ENCODE measurements at regions not wholly inside any gene's neighbourhood (a gene's known extent, or its start where the extent isn't known, plus 50 kb on each side); places are given as distances from the start of the nearest gene placed in this dataset.

DNA sequence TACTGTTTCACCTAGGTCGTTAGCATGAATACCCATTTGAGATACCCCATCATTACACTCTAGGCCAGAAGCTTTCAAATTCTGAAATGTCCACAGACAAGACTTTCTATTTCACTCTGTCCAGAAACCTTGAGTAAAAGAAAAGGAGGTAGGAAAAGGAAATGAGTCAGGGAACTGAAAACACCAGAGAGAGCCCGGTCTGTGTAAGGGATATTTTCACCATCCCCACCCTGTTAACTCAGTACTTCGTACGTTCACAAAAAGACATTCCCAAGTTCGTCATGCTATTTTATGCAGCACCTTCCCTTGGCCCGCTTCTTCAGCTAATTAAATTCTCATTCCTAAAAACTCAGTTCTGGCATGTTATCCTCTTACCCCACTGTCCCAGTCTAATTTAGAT, 89.4 kb upstream of the SOX2 start:
- peaks cover 5 to 22% of the 10 kb centered on the region in 2 donors for H3K4me1 ChIP-seq (ENCODE audit: control insufficient read depth in 2 of 2, insufficient read depth in 1 of 2, low read depth in 1 of 2, low read length in 2 of 2)
- H3K36me3 ChIP-seq (replicated peaks in 1 of 2; ENCODE audit: control insufficient read depth in 2 of 2, insufficient read depth in 2 of 2, low read length in 2 of 2), result peaks cover 0 to 3% of the 10 kb centered on the region in 2 donors
- H3K9me3 ChIP-seq (replicated peaks in 1 of 2; ENCODE audit: control insufficient read depth in 2 of 2, insufficient read depth in 1 of 2, low read depth in 1 of 2, low read length in 2 of 2), result no peaks in the 10 kb centered on the region
- H2BK120ac ChIP-seq (ENCODE audit: low read depth, low read length), result no peak overlapping the region
- no peak overlapping the region for H3K14ac ChIP-seq (ENCODE audit: low read length)
- no CpG with 5 or more reads among the region's 6 CpGs for WGBS, 2 donors (ENCODE audit: extremely low coverage in 2 of 2, insufficient read length in 2 of 2, insufficient replicate concordance in 1 of 2)
- no peak overlapping the region for H3K4ac ChIP-seq (ENCODE audit: low read length)
- no peak overlapping the region for H2AK5ac ChIP-seq (ENCODE audit: low read depth, low read length)
- no peak overlapping the region for H2BK12ac ChIP-seq (ENCODE audit: low read length)
- no peak overlapping the region for H2BK5ac ChIP-seq (ENCODE audit: low read length)
- H3K9ac ChIP-seq (ENCODE audit: low read depth, low read length, poor library complexity), result no peak overlapping the region
- no peak overlapping the region for H2BK15ac ChIP-seq (ENCODE audit: low read length)
- no peak overlapping the region for H3K27ac ChIP-seq (replicated peaks; ENCODE audit: low read length)
- no peak overlapping the region for H3K4me2 ChIP-seq (ENCODE audit: insufficient read depth, low read length, poor library complexity, severe bottlenecking)
- DNase-seq (ENCODE audit: low spot score), result no peak
- H3K27me3 ChIP-seq (ENCODE audit: control insufficient read depth in 3 of 3, insufficient read depth in 3 of 3, low read depth in 1 of 3, low read length in 3 of 3), result no peaks in the 10 kb centered on the region
- H4K8ac ChIP-seq (ENCODE audit: low read depth, low read length), result no peak overlapping the region
- no peak overlapping the region for H4K91ac ChIP-seq (ENCODE audit: low read depth, low read length, poor library complexity)
- no peak overlapping the region for H3K23ac ChIP-seq (ENCODE audit: low read depth, low read length, poor library complexity)
- no peaks in the 10 kb centered on the region for H3K79me1 ChIP-seq (ENCODE audit: low read depth, low read length)
- H3K18ac ChIP-seq (ENCODE audit: low read length), result no peak overlapping the region
- no peak overlapping the region for H3K4me3 ChIP-seq (ENCODE audit: low read length in 2 of 2)
- H2AFZ ChIP-seq (ENCODE audit: low read length), result no peak overlapping the region

DNA sequence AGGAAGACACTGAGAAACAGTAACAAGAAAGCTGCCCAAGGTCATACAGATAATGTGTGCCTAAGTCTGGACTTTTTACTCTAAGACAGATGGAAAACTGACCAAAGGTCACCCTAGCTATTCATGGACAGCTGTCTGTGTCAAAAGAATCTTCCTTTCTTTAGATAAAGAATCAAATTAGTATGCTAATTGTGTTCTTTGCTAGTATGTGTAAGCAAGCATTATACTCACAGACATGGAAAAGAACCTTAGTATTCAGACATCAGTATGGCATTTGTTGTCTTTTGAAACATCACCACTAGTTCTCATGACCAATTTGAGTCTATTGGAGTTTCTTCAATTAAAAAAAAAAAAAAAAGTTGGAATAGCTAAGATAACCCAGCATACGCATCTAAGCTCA, 91.8 kb upstream of the SOX2 start:
- Histone ChIP-seq H3K4me1 (ENCODE audit: control insufficient read depth in 2 of 2, insufficient read depth in 1 of 2, low read depth in 1 of 2, low read length in 2 of 2) (peaks cover 10 to 41% of the 10 kb centered on the region in 2 donors), H2AK5ac (ENCODE audit: low read depth, low read length) (no peak overlapping the region), H3K14ac (ENCODE audit: low read length) (no peak overlapping the region), H3K9me3 (replicated peaks in 1 of 2; ENCODE audit: control insufficient read depth in 2 of 2, insufficient read depth in 1 of 2, low read depth in 1 of 2, low read length in 2 of 2) (peaks cover 0 to 4% of the 10 kb centered on the region in 2 donors), H4K8ac (ENCODE audit: low read depth, low read length) (no peak overlapping the region), H2BK120ac (ENCODE audit: low read depth, low read length) (no peak overlapping the region), H2BK5ac (ENCODE audit: low read length) (no peak overlapping the region), H2AFZ (ENCODE audit: low read length) (no peak overlapping the region), H3K4me2 (ENCODE audit: insufficient read depth, low read length, poor library complexity, severe bottlenecking) (no peak overlapping the region), H3K4me3 (ENCODE audit: low read length in 2 of 2) (no peak overlapping the region), H3K27ac (replicated peaks; ENCODE audit: low read length) (no peak overlapping the region), H3K23ac (ENCODE audit: low read depth, low read length, poor library complexity) (no peak overlapping the region), H4K91ac (ENCODE audit: low read depth, low read length, poor library complexity) (no peak overlapping the region), H2BK15ac (ENCODE audit: low read length) (no peak overlapping the region), H3K79me1 (ENCODE audit: low read depth, low read length) (no peaks in the 10 kb centered on the region), H3K4ac (ENCODE audit: low read length) (no peak overlapping the region), H3K18ac (ENCODE audit: low read length) (no peak overlapping the region), H3K9ac (ENCODE audit: low read depth, low read length, poor library complexity) (no peak overlapping the region), H3K36me3 (replicated peaks in 1 of 2; ENCODE audit: control insufficient read depth in 2 of 2, insufficient read depth in 2 of 2, low read length in 2 of 2) (peaks cover 0 to 8% of the 10 kb centered on the region in 2 donors), H2BK12ac (ENCODE audit: low read length) (no peak overlapping the region), H3K27me3 (ENCODE audit: control insufficient read depth in 3 of 3, insufficient read depth in 3 of 3, low read depth in 1 of 3, low read length in 3 of 3) (no peaks in the 10 kb centered on the region)
- DNase-seq (ENCODE audit: low spot score), result no peak
- WGBS, 2 donors (ENCODE audit: extremely low coverage in 2 of 2, insufficient read length in 2 of 2, insufficient replicate concordance in 1 of 2), result no CpG with 5 or more reads among the region's 1 CpG

DNA sequence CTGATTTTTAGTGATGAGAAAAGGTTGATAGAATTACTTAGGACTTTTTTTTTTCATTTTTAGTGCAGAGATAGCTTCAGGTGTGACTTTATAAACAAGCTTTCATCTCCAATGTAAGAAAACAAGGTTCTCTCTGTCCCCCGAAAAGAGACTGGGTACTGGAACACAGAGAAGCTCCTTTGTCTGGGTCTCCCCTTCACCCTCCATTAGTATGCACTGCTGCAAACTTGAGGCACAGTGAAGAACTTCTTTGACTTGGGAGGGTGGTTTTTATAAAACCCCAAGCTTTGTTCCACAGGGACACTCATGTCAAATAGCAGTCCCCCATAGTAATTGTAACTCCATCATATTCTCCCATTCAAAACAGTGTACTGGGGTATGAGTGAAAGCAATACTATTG, 93.5 kb upstream of the SOX2 start:
- no peak overlapping the region for H2AK5ac ChIP-seq (ENCODE audit: low read depth, low read length)
- no peak overlapping the region for H2AFZ ChIP-seq (ENCODE audit: low read length)
- H2BK120ac ChIP-seq (ENCODE audit: low read depth, low read length), result no peak overlapping the region
- H3K4ac ChIP-seq (ENCODE audit: low read length), result no peak overlapping the region
- no peak overlapping the region for H3K18ac ChIP-seq (ENCODE audit: low read length)
- no peak overlapping the region for H2BK5ac ChIP-seq (ENCODE audit: low read length)
- peaks cover 0 to 8% of the 10 kb centered on the region in 2 donors for H3K36me3 ChIP-seq (replicated peaks in 1 of 2; ENCODE audit: control insufficient read depth in 2 of 2, insufficient read depth in 2 of 2, low read length in 2 of 2)
- no peak overlapping the region for H3K9ac ChIP-seq (ENCODE audit: low read depth, low read length, poor library complexity)
- H3K4me2 ChIP-seq (ENCODE audit: insufficient read depth, low read length, poor library complexity, severe bottlenecking), result no peak overlapping the region
- H3K79me1 ChIP-seq (ENCODE audit: low read depth, low read length), result no peaks in the 10 kb centered on the region
- no peak overlapping the region for H3K4me3 ChIP-seq (ENCODE audit: low read length in 2 of 2)
- H3K14ac ChIP-seq (ENCODE audit: low read length), result no peak overlapping the region
- no CpG with 5 or more reads among the region's 1 CpG for WGBS, 2 donors (ENCODE audit: extremely low coverage in 2 of 2, insufficient read length in 2 of 2, insufficient replicate concordance in 1 of 2)
- H3K27me3 ChIP-seq (ENCODE audit: control insufficient read depth in 3 of 3, insufficient read depth in 3 of 3, low read depth in 1 of 3, low read length in 3 of 3), result no peaks in the 10 kb centered on the region
- no peak for DNase-seq (ENCODE audit: low spot score)
- H4K91ac ChIP-seq (ENCODE audit: low read depth, low read length, poor library complexity), result no peak overlapping the region
- H2BK12ac ChIP-seq (ENCODE audit: low read length), result no peak overlapping the region
- H3K27ac ChIP-seq (replicated peaks; ENCODE audit: low read length), result no peak overlapping the region
- H3K4me1 ChIP-seq (ENCODE audit: control insufficient read depth in 2 of 2, insufficient read depth in 1 of 2, low read depth in 1 of 2, low read length in 2 of 2), result peaks cover 8 to 40% of the 10 kb centered on the region in 2 donors
- no peak overlapping the region for H4K8ac ChIP-seq (ENCODE audit: low read depth, low read length)
- H3K9me3 ChIP-seq (replicated peaks in 1 of 2; ENCODE audit: control insufficient read depth in 2 of 2, insufficient read depth in 1 of 2, low read depth in 1 of 2, low read length in 2 of 2), result peaks cover 0 to 4% of the 10 kb centered on the region in 2 donors
- H2BK15ac ChIP-seq (ENCODE audit: low read length), result no peak overlapping the region
- no peak overlapping the region for H3K23ac ChIP-seq (ENCODE audit: low read depth, low read length, poor library complexity)

GRCh38 chr3:181616088-181617070, 95.3 kb upstream of the SOX2 start:
- DNase-seq (ENCODE audit: low spot score), result no peak
- no peaks in the 10 kb centered on the region for H3K79me1 ChIP-seq (ENCODE audit: low read depth, low read length)
- H4K91ac ChIP-seq (ENCODE audit: low read depth, low read length, poor library complexity), result no peak overlapping the region
- no peak overlapping the region for H2BK120ac ChIP-seq (ENCODE audit: low read depth, low read length)
- WGBS, 2 donors (ENCODE audit: extremely low coverage in 2 of 2, insufficient read length in 2 of 2, insufficient replicate concordance in 1 of 2), result no CpG with 5 or more reads among the region's 2 CpGs
- no peak overlapping the region for H3K4me2 ChIP-seq (ENCODE audit: insufficient read depth, low read length, poor library complexity, severe bottlenecking)
- H3K27ac ChIP-seq (replicated peaks; ENCODE audit: low read length), result no peak overlapping the region
- H2BK12ac ChIP-seq (ENCODE audit: low read length), result no peak overlapping the region
- no peak overlapping the region for H3K4ac ChIP-seq (ENCODE audit: low read length)
- no peaks in the 10 kb centered on the region for H3K27me3 ChIP-seq (ENCODE audit: control insufficient read depth in 3 of 3, insufficient read depth in 3 of 3, low read depth in 1 of 3, low read length in 3 of 3)
- H2BK15ac ChIP-seq (ENCODE audit: low read length), result no peak overlapping the region
- peaks cover 0 to 4% of the 10 kb centered on the region in 2 donors for H3K9me3 ChIP-seq (replicated peaks in 1 of 2; ENCODE audit: control insufficient read depth in 2 of 2, insufficient read depth in 1 of 2, low read depth in 1 of 2, low read length in 2 of 2)
- H3K9ac ChIP-seq (ENCODE audit: low read depth, low read length, poor library complexity), result no peak overlapping the region
- no peak overlapping the region for H2BK5ac ChIP-seq (ENCODE audit: low read length)
- H3K23ac ChIP-seq (ENCODE audit: low read depth, low read length, poor library complexity), result no peak overlapping the region
- no peak overlapping the region for H4K8ac ChIP-seq (ENCODE audit: low read depth, low read length)
- H3K14ac ChIP-seq (ENCODE audit: low read length), result no peak overlapping the region
- peaks cover 9 to 47% of the 10 kb centered on the region in 2 donors for H3K4me1 ChIP-seq (ENCODE audit: control insufficient read depth in 2 of 2, insufficient read depth in 1 of 2, low read depth in 1 of 2, low read length in 2 of 2)
- H3K18ac ChIP-seq (ENCODE audit: low read length), result no peak overlapping the region
- H3K36me3 ChIP-seq (replicated peaks in 1 of 2; ENCODE audit: control insufficient read depth in 2 of 2, insufficient read depth in 2 of 2, low read length in 2 of 2), result peaks cover 0 to 8% of the 10 kb centered on the region in 2 donors
- no peak overlapping the region for H2AFZ ChIP-seq (ENCODE audit: low read length)
- no peak overlapping the region for H3K4me3 ChIP-seq (ENCODE audit: low read length in 2 of 2)
- H2AK5ac ChIP-seq (ENCODE audit: low read depth, low read length), result no peak overlapping the region
